Gastrocnemius medialis (tissue), 4 donors: ENCODE measurements at regions not wholly inside any gene's neighbourhood (a gene's known extent, or its start where the extent isn't known, plus 50 kb on each side); places are given as distances from the start of the nearest gene placed in this dataset.

Source experiments
- CTCF ChIP-seq, 5 experiments: fragments of 450-650 bp in 3 of 5; fragments of 200-600 bp in 2 of 5; sonication (generic) in 2 of 5; IDR thresholded peaks in 4 of 5; conservative IDR thresholded peaks in 1 of 5; 1 replicate in 4 of 5; 2 replicates in 1 of 5; pipeline ENCODE4 v1.5.1; 2016 to 2019; ENCODE audit warnings: antibody characterized with exemption in 5 of 5, mild to moderate bottlenecking in 3 of 5, moderate library complexity in 3 of 5
- POLR2A ChIP-seq, 2 donors: fragments of 450-650 bp; IDR thresholded peaks; one replicate each; pipeline ENCODE4 v1.6.1; 2017; ENCODE audit warnings: antibody characterized with exemption in 2 of 2, mild to moderate bottlenecking in 2 of 2, moderate library complexity in 2 of 2

DNA sequence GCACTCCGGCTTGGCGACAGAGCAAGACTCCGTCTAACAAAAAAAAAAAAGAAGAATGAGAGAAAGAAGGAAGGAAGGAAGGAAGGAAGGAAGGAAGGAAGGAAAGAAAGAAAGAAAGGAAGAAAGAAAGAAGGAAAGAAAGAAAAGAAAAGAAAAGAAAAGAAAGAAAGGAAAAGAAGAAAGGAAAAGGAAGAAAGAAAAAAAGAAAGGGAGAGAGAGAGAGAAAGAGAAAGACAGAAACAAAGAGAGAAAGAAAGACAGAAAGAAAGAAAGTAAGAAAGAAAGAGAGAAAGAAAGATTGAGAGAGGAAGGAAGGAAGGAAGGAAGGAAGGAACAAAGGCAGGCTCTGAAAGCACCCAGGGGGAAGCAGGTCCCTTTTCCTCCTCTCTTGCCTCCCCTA lies 336.6 kb upstream of the GATB start:
- TF ChIP-seq POLR2A (IDR thresholded peaks at IDR 0.05) (no peak), CTCF (IDR thresholded peaks at IDR 0.05 in 4 of 5, conservative IDR thresholded peaks at IDR 0.05 in 1 of 5) (no peak)
